Glutamatergic neuron (in vitro differentiated cells): ENCODE measurements at regions not wholly inside any gene's neighbourhood (a gene's known extent, or its start where the extent isn't known, plus 50 kb on each side); places are given as distances from the start of the nearest gene placed in this dataset.

Experiments used
- DNase-seq: peaks from one replicate; pipeline ENCODE4 v3.0.0; 2022
- H3K27ac Mint-ChIP-seq: one replicate; pipeline ENCODE4 v1.8.0; 2020; ENCODE audit warnings: mild to moderate bottlenecking, mixed read lengths, inconsistent platforms; ENCODE audit not compliant: unreplicated experiment
- H3K27me3 Mint-ChIP-seq: one replicate; pipeline ENCODE4 v1.8.0; 2020; ENCODE audit warnings: mild to moderate bottlenecking, moderate library complexity, mixed read lengths, inconsistent platforms; ENCODE audit not compliant: unreplicated experiment
- H3K36me3 Mint-ChIP-seq: one replicate; pipeline ENCODE4 v1.8.0; 2020; ENCODE audit warnings: mild to moderate bottlenecking, mixed read lengths, inconsistent platforms; ENCODE audit not compliant: unreplicated experiment
- H3K4me1 Mint-ChIP-seq: one replicate; pipeline ENCODE4 v1.8.0; 2020; ENCODE audit warnings: mild to moderate bottlenecking, low read depth, mixed read lengths, inconsistent platforms; ENCODE audit not compliant: unreplicated experiment
- H3K4me3 Mint-ChIP-seq: one replicate; pipeline ENCODE4 v1.8.0; 2020; ENCODE audit warnings: mild to moderate bottlenecking, mixed read lengths, inconsistent platforms; ENCODE audit not compliant: unreplicated experiment
- H3K9me3 Mint-ChIP-seq: one replicate; pipeline ENCODE4 v1.8.0; 2020; ENCODE audit warnings: mild to moderate bottlenecking, moderate library complexity, mixed read lengths, inconsistent platforms; ENCODE audit not compliant: unreplicated experiment
- TF ChIP-seq, protein P1 (sequence below): fragments of 200-600 bp; sonication (generic); IDR thresholded peaks from one replicate; pipeline ENCODE4 v1.5.0; 2021; ENCODE audit not compliant: partially characterized antibody, unreplicated experiment

DNA sequence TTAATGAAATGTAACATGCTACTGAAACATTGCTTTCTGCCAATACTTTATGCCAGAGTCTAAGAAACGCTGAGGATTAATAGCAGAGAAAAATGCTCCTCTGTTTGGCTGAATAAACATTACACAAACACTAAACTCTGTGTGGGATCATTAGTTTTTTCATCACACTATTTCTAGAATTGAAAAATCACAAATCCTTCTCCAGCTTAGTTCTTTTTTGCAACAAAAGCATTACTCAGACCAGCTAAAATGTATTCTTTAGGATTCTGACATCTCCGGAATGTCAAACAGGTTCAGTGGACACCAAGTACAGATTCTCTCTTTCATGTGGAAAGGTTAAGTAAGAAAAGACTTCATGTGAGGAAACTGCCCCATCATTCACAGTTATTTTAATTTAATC is 226.9 kb downstream of the SIM1 start:
- Mint-ChIP-seq H3K36me3 (no peaks in the 10 kb centered on the region), H3K4me3 (no peak overlapping the region), H3K27me3 (no peaks in the 10 kb centered on the region), H3K27ac (no peak overlapping the region), H3K9me3 (peaks cover 2% of the 10 kb centered on the region), H3K4me1 (peaks cover 12% of the 10 kb centered on the region)
- DNase-seq: no peak
- TF ChIP-seq, protein P1, sequence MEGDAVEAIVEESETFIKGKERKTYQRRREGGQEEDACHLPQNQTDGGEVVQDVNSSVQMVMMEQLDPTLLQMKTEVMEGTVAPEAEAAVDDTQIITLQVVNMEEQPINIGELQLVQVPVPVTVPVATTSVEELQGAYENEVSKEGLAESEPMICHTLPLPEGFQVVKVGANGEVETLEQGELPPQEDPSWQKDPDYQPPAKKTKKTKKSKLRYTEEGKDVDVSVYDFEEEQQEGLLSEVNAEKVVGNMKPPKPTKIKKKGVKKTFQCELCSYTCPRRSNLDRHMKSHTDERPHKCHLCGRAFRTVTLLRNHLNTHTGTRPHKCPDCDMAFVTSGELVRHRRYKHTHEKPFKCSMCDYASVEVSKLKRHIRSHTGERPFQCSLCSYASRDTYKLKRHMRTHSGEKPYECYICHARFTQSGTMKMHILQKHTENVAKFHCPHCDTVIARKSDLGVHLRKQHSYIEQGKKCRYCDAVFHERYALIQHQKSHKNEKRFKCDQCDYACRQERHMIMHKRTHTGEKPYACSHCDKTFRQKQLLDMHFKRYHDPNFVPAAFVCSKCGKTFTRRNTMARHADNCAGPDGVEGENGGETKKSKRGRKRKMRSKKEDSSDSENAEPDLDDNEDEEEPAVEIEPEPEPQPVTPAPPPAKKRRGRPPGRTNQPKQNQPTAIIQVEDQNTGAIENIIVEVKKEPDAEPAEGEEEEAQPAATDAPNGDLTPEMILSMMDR: no peak

DNA sequence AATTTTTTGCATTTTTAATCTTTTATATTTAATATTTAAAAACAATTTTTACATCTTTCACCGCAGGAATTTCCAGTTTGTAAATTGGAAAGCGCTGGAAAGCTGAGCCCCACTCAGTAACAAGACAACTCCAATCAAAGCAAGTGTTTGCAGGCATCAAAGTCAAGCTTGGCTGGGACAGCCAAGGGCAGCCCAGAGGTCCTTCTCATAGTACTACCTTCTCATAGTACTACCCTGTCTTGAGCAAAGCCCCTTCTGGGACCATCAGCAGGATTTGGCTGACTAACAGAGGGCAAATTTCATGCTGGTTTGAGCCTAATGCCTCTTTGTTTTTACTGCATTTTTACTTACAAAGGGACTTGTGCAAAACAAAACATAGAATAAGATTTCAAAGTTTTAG is 228.3 kb downstream of the SIM1 start:
- Mint-ChIP-seq H3K9me3 (peaks cover 2% of the 10 kb centered on the region), H3K27ac (no peak overlapping the region), H3K27me3 (no peaks in the 10 kb centered on the region), H3K4me1 (peaks cover 10% of the 10 kb centered on the region), H3K4me3 (no peak overlapping the region), H3K36me3 (no peaks in the 10 kb centered on the region)
- TF ChIP-seq, protein P1: no peak
- no peak for DNase-seq

DNA sequence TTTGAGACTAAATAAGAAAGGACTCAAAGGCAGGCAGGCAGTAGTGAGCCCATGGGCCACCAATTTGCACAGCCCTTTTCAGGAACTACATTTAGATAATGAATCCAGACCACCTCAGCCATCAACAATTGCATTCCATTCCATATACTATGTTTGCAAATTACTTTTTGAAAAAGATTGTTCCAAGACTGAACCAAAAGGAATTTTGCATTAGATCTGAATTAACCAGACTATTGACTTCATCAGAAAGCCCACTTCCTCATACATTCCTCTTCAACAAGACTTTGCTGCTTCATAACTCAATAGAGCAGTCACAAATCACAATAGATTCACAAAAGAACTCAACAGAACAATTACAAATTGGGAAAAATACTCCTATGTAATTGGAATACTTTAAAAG is 229.1 kb downstream of the SIM1 start:
- H3K4me1 Mint-ChIP-seq: peaks cover 6% of the 10 kb centered on the region
- peaks cover 2% of the 10 kb centered on the region for H3K9me3 Mint-ChIP-seq
- no peak for DNase-seq
- no peak overlapping the region for H3K4me3 Mint-ChIP-seq
- TF ChIP-seq, protein P1: no peak
- H3K27ac Mint-ChIP-seq: no peak overlapping the region
- no peaks in the 10 kb centered on the region for H3K27me3 Mint-ChIP-seq
- H3K36me3 Mint-ChIP-seq: no peaks in the 10 kb centered on the region

DNA sequence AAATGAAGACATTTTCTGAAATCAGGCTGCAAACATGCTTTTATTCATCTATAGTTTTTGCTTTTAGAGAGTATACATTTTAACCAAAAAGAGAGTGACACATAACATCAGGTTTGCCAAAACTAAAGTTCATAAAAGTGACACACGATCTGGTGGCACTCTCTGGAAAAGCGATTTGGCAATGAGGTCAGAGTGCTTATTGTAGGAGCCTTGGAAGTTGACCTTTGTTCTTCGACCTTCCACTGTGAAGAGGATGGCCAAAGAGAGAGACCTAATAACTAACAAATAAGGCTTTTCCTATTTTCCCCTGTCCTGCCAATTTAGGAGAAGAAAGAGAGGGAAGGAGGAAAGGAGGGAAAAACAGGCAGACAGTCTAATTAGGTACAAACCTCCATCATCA is 230.1 kb downstream of the SIM1 start:
- DNase-seq: no peak
- Mint-ChIP-seq H3K36me3 (no peaks in the 10 kb centered on the region), H3K27ac (no peak overlapping the region), H3K4me3 (no peak overlapping the region), H3K27me3 (no peaks in the 10 kb centered on the region), H3K9me3 (peaks cover 3% of the 10 kb centered on the region), H3K4me1 (peaks cover 10% of the 10 kb centered on the region)
- TF ChIP-seq, protein P1: no peak

DNA sequence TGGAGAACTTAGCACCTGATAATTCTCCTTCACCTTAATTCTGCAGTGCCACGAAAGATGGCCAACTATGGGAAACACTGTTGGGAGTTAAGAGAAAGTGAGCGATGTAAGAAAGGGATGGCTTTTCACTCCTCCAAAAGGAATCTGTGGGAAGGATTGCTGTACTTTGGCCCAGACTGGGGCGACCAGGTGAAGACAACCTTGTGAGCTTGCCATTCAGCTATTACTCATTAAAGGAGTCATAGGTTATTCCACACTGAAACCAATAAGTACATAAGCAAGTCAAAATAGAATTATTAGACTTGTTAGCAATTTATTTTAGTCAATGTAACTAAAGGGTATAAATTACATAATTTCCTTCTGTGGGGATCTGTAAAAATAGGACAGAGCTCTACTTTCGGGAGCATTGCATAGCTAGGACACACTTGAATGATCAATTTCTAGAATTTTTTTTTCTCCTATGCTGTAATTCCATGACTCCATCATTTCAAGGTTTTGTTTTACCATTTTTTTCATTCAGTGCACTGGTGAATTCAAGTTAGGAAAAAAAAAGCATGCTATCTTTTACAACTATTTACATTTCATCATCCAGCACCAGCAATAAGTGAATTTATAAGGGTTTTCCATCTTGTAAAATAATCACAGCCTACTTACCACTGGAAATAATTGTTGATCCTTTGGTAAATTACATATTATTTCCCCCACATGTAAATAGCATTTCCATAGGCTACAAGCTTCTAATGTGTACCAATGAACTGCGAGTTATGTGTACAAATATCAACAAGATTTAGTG is 231.7 kb downstream of the SIM1 start:
- DNase-seq: no peak
- no peaks in the 10 kb centered on the region for H3K36me3 Mint-ChIP-seq
- H3K9me3 Mint-ChIP-seq: peaks cover 8% of the 10 kb centered on the region
- H3K4me1 Mint-ChIP-seq: peaks cover 21% of the 10 kb centered on the region
- H3K27me3 Mint-ChIP-seq: peaks cover 3% of the 10 kb centered on the region
- H3K27ac Mint-ChIP-seq: no peak overlapping the region
- H3K4me3 Mint-ChIP-seq: no peak overlapping the region
- TF ChIP-seq, protein P1: no peak
